Endothelial cell (in vitro differentiated cells): ENCODE measurements at regions not wholly inside any gene's neighbourhood (a gene's known extent, or its start where the extent isn't known, plus 50 kb on each side); places are given as distances from the start of the nearest gene placed in this dataset.

Experiments
- DNase-seq: peaks from one replicate; pipeline ENCODE4 v3.0.0; 2021; ENCODE audit warnings: low spot score
- H3K27ac Mint-ChIP-seq: one replicate; pipeline ENCODE4 v1.8.0; 2021; ENCODE audit warnings: mixed read lengths, inconsistent platforms; ENCODE audit not compliant: unreplicated experiment
- H3K27me3 Mint-ChIP-seq: one replicate; pipeline ENCODE4 v1.8.0; 2021; ENCODE audit warnings: mild to moderate bottlenecking, moderate library complexity, mixed read lengths, inconsistent platforms; ENCODE audit not compliant: unreplicated experiment
- H3K36me3 Mint-ChIP-seq: one replicate; pipeline ENCODE4 v1.8.0; 2021; ENCODE audit warnings: mild to moderate bottlenecking, low read depth, mixed read lengths, inconsistent platforms; ENCODE audit not compliant: unreplicated experiment
- H3K4me1 Mint-ChIP-seq: one replicate; pipeline ENCODE4 v1.8.0; 2021; ENCODE audit warnings: mild to moderate bottlenecking, mixed read lengths, inconsistent platforms; ENCODE audit not compliant: unreplicated experiment
- H3K4me3 Mint-ChIP-seq: one replicate; pipeline ENCODE4 v1.8.0; 2021; ENCODE audit warnings: mild to moderate bottlenecking, mixed read lengths, inconsistent platforms; ENCODE audit not compliant: unreplicated experiment
- H3K9me3 Mint-ChIP-seq: one replicate; pipeline ENCODE4 v1.8.0; 2021; ENCODE audit warnings: mixed read lengths, inconsistent platforms; ENCODE audit not compliant: unreplicated experiment
- TF ChIP-seq, protein P1 (sequence below): fragments of 200-600 bp; sonication (generic); IDR thresholded peaks from one replicate; pipeline ENCODE4 v1.5.0; 2021; ENCODE audit warnings: antibody characterized with exemption; ENCODE audit not compliant: unreplicated experiment

DNA sequence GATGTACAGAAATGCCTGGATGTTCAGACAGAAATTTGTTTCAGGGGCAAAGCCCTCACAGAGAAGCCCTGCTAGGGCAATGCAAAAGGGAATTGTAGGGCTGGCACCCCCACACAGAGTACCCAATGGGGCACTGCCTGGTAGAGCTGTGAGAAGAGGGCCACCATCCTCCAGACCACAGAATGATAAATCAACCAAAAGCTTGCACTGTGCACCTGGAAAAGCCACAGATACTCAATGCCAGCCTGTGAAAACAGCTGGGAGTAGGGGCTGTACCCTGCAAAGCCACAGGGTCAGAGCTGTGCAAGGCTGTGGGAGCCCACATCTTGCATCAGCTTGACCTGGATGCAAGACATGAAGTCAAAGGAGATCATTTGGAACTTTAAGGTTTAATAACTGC lies 477.9 kb upstream of the NECTIN3 start:
- H3K36me3 Mint-ChIP-seq: peaks cover 3% of the 10 kb centered on the region
- no peak for DNase-seq
- H3K27me3 Mint-ChIP-seq: no peaks in the 10 kb centered on the region
- TF ChIP-seq, protein P1, sequence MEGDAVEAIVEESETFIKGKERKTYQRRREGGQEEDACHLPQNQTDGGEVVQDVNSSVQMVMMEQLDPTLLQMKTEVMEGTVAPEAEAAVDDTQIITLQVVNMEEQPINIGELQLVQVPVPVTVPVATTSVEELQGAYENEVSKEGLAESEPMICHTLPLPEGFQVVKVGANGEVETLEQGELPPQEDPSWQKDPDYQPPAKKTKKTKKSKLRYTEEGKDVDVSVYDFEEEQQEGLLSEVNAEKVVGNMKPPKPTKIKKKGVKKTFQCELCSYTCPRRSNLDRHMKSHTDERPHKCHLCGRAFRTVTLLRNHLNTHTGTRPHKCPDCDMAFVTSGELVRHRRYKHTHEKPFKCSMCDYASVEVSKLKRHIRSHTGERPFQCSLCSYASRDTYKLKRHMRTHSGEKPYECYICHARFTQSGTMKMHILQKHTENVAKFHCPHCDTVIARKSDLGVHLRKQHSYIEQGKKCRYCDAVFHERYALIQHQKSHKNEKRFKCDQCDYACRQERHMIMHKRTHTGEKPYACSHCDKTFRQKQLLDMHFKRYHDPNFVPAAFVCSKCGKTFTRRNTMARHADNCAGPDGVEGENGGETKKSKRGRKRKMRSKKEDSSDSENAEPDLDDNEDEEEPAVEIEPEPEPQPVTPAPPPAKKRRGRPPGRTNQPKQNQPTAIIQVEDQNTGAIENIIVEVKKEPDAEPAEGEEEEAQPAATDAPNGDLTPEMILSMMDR: no peak
- H3K27ac Mint-ChIP-seq: no peak overlapping the region
- H3K4me1 Mint-ChIP-seq: no peaks in the 10 kb centered on the region
- H3K9me3 Mint-ChIP-seq: peaks cover 4% of the 10 kb centered on the region
- no peak overlapping the region for H3K4me3 Mint-ChIP-seq

DNA sequence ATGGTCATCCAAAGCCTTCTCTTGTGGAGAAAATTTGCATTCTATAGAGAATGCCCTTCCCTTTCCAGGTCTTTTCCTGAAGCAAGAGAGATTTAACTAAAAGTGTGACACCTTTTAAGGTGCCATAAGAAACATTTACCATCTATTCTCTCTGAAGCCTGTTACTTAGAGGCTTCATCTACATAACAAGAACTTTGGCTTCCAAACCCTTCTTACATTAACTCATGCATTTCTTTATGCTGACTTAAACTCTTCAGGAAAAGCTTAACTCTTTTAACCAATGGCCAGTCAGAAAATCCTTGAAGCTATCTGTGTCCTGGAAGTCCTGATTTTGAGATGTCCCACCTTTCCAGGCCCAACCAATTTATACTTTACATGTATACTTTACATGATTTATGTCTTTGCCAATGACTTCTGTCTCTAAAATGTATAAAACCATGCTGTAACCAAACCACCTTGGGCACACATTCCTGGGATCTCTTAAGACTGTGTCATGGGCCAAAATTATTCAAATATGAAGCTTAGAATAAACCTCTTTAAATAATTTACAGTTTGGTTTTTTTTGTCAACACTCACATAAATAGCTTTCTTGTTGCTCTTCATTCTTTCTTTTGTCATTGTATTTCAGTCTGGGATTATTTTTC lies 472.6 kb upstream of the NECTIN3 start:
- H3K9me3 Mint-ChIP-seq: peaks cover 4% of the 10 kb centered on the region
- H3K4me1 Mint-ChIP-seq: no peaks in the 10 kb centered on the region
- no peak overlapping the region for H3K4me3 Mint-ChIP-seq
- H3K27ac Mint-ChIP-seq: no peak overlapping the region
- no peak for DNase-seq
- peaks cover 3% of the 10 kb centered on the region for H3K36me3 Mint-ChIP-seq
- TF ChIP-seq, protein P1: no peak
- no peaks in the 10 kb centered on the region for H3K27me3 Mint-ChIP-seq

DNA sequence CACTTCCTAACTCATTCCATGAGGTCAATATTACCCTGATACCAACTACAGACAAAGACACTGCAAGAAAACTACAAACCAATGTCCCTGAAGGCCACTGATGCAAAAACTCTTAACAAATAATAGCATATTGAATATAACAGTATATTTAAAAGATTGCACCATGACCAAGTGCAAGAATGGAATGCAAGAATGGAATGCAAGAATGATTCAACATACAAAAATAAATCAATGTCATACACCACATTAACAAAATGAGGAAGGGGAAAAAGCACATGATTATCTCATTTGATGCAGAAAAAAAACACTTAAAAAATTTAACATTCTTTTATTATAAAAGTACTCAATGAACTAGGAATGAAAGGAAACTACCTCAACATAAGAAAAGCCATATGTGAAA lies 463.1 kb upstream of the NECTIN3 start:
- no peaks in the 10 kb centered on the region for H3K4me1 Mint-ChIP-seq
- TF ChIP-seq, protein P1: no peak
- DNase-seq: no peak
- H3K27ac Mint-ChIP-seq: no peak overlapping the region
- H3K27me3 Mint-ChIP-seq: no peaks in the 10 kb centered on the region
- no peak overlapping the region for H3K4me3 Mint-ChIP-seq
- H3K36me3 Mint-ChIP-seq: no peaks in the 10 kb centered on the region
- no peaks in the 10 kb centered on the region for H3K9me3 Mint-ChIP-seq

DNA sequence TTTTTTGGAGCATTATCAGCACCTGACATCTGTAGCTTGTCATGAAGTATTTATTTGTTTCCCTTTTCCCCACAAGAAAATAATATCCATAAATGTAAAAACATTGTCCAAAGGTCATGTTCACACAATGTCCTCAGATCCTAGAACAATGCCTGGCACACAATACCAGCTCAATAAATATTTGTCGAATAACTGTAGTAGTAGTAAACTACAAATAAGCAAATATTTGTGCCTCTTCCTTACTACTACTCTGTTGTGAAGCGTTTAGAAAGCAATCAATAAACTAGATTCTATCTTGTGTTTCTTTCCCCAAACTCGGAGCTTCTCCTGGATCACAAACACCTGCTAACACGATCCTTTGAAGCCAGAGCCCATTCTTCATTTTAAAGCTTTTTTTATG lies 459.6 kb upstream of the NECTIN3 start:
- Mint-ChIP-seq H3K4me1 (no peaks in the 10 kb centered on the region), H3K4me3 (no peak overlapping the region), H3K27ac (no peak overlapping the region), H3K27me3 (peaks cover 2% of the 10 kb centered on the region), H3K36me3 (no peaks in the 10 kb centered on the region), H3K9me3 (no peaks in the 10 kb centered on the region)
- no peak for DNase-seq
- TF ChIP-seq, protein P1: no peak

DNA sequence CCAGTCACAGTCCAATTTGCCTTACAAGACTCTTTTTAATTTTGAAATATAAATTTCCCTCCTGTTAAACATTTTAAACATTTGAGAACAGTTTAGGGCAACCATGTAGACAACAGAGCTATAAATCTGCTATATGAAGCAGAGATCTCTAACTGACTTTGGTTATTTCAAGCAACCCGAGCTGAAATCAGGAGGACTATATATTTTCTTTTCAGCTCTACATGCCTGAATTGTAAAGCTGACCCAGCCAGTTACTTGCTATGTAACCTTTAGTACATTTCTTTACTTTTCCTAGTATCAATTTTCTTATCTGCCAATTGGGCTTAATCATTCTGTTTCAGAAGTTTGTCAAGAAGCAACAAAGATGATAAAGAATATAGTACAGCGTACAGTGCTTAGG lies 457.4 kb upstream of the NECTIN3 start:
- H3K36me3 Mint-ChIP-seq: no peaks in the 10 kb centered on the region
- DNase-seq: no peak
- no peak overlapping the region for H3K4me3 Mint-ChIP-seq
- no peaks in the 10 kb centered on the region for H3K9me3 Mint-ChIP-seq
- no peaks in the 10 kb centered on the region for H3K4me1 Mint-ChIP-seq
- H3K27ac Mint-ChIP-seq: no peak overlapping the region
- H3K27me3 Mint-ChIP-seq: peaks cover 2% of the 10 kb centered on the region
- TF ChIP-seq, protein P1: no peak
